KOPT-K1 (cell line): ENCODE measurements at regions not wholly inside any gene's neighbourhood (a gene's known extent, or its start where the extent isn't known, plus 50 kb on each side); places are given as distances from the start of the nearest gene placed in this dataset.

ENCODE experiments used
- H3K27ac ChIP-seq: fragments of 200-600 bp; sonication (generic); 2 replicates; pipeline ENCODE4 v1.5.1; 2016; ENCODE audit warnings: antibody characterized with exemption, mild to moderate bottlenecking, low read depth, low read length; ENCODE audit not compliant: poor library complexity, severe bottlenecking
- H3K36me3 ChIP-seq: fragments of 200-600 bp; sonication (generic); 2 replicates; pipeline ENCODE4 v1.5.1; 2017; ENCODE audit warnings: antibody characterized with exemption, mild to moderate bottlenecking, low read length, moderate library complexity; ENCODE audit not compliant: insufficient read depth
- H3K9me3 ChIP-seq: fragments of 200-600 bp; sonication (generic); 2 replicates; pipeline ENCODE4 v1.5.1; 2017; ENCODE audit warnings: antibody characterized with exemption, low read length, mild to moderate bottlenecking; ENCODE audit not compliant: insufficient read depth, poor library complexity, severe bottlenecking

- no peak overlapping the region for H3K27ac ChIP-seq
- H3K9me3 ChIP-seq: no peaks in the 10 kb centered on the region
- H3K36me3 ChIP-seq: no peaks in the 10 kb centered on the region
These were observed 78.7 kb upstream of the KCNMB2 start for GRCh38 chr3:178457511-178457910.

GRCh38 chr3:178458313-178459037, 77.8 kb upstream of the KCNMB2 start:
- Histone ChIP-seq H3K9me3 (no peaks in the 10 kb centered on the region), H3K36me3 (no peaks in the 10 kb centered on the region), H3K27ac (no peak overlapping the region)

- H3K27ac ChIP-seq: no peak overlapping the region
- H3K9me3 ChIP-seq: no peaks in the 10 kb centered on the region
- H3K36me3 ChIP-seq: no peaks in the 10 kb centered on the region
These were observed 77.2 kb upstream of the KCNMB2 start for GRCh38 chr3:178459038-178459410.

GRCh38 chr3:178465260-178466180, 70.7 kb upstream of the KCNMB2 start:
- no peak overlapping the region for H3K27ac ChIP-seq
- no peaks in the 10 kb centered on the region for H3K9me3 ChIP-seq

GRCh38 chr3:178472941-178473340, 63.3 kb upstream of the KCNMB2 start:
- Histone ChIP-seq H3K36me3 (no peaks in the 10 kb centered on the region), H3K9me3 (no peaks in the 10 kb centered on the region), H3K27ac (no peak overlapping the region)

More at GRCh38 chr3:178465260-178466180, 70.7 kb upstream of the KCNMB2 start:
- no peaks in the 10 kb centered on the region for H3K36me3 ChIP-seq

GRCh38 chr3:178474526-178474925, 61.7 kb upstream of the KCNMB2 start:
- no peaks in the 10 kb centered on the region for H3K9me3 ChIP-seq
- H3K27ac ChIP-seq: no peak overlapping the region
- no peaks in the 10 kb centered on the region for H3K36me3 ChIP-seq

GRCh38 chr3:178475062-178475461, 61.2 kb upstream of the KCNMB2 start:
- no peak overlapping the region for H3K27ac ChIP-seq
- H3K9me3 ChIP-seq: no peaks in the 10 kb centered on the region
- no peaks in the 10 kb centered on the region for H3K36me3 ChIP-seq

GRCh38 chr3:178476886-178477285, 59.4 kb upstream of the KCNMB2 start:
- Histone ChIP-seq H3K9me3 (no peaks in the 10 kb centered on the region), H3K27ac (no peak overlapping the region), H3K36me3 (no peaks in the 10 kb centered on the region)

- no peaks in the 10 kb centered on the region for H3K9me3 ChIP-seq
- no peak overlapping the region for H3K27ac ChIP-seq
- H3K36me3 ChIP-seq: no peaks in the 10 kb centered on the region
These were observed 56.8 kb upstream of the KCNMB2 start for GRCh38 chr3:178479446-178479845.

GRCh38 chr3:178479860-178480259, 56.4 kb upstream of the KCNMB2 start:
- no peak overlapping the region for H3K27ac ChIP-seq

GRCh38 chr3:178480274-178480673, 56.0 kb upstream of the KCNMB2 start:
- no peak overlapping the region for H3K27ac ChIP-seq
- no peaks in the 10 kb centered on the region for H3K36me3 ChIP-seq
- H3K9me3 ChIP-seq: no peaks in the 10 kb centered on the region

More at GRCh38 chr3:178479860-178480259, 56.4 kb upstream of the KCNMB2 start:
- H3K9me3 ChIP-seq: no peaks in the 10 kb centered on the region
- H3K36me3 ChIP-seq: no peaks in the 10 kb centered on the region

GRCh38 chr3:178480795-178481194, 55.4 kb upstream of the KCNMB2 start:
- no peaks in the 10 kb centered on the region for H3K9me3 ChIP-seq
- no peak overlapping the region for H3K27ac ChIP-seq
- no peaks in the 10 kb centered on the region for H3K36me3 ChIP-seq

GRCh38 chr3:178482981-178483380, 53.3 kb upstream of the KCNMB2 start:
- H3K36me3 ChIP-seq: no peaks in the 10 kb centered on the region
- no peaks in the 10 kb centered on the region for H3K9me3 ChIP-seq
- H3K27ac ChIP-seq: no peak overlapping the region

GRCh38 chr3:178483704-178484103, 52.5 kb upstream of the KCNMB2 start:
- Histone ChIP-seq H3K36me3 (no peaks in the 10 kb centered on the region), H3K27ac (no peak overlapping the region), H3K9me3 (no peaks in the 10 kb centered on the region)

GRCh38 chr3:178485756-178486155, 50.5 kb upstream of the KCNMB2 start:
- Histone ChIP-seq H3K36me3 (no peaks in the 10 kb centered on the region), H3K27ac (no peak overlapping the region), H3K9me3 (no peaks in the 10 kb centered on the region)
